CD4-positive, alpha-beta T cell (primary cell): ENCODE measurements at regions not wholly inside any gene's neighbourhood (a gene's known extent, or its start where the extent isn't known, plus 50 kb on each side); places are given as distances from the start of the nearest gene placed in this dataset.

ENCODE experiments used
- ATAC-seq: fragments of 200-7000 bp; cut with Tn5 transposase; one replicate; pipeline ENCODE4 v1.10.0; 2022; ENCODE audit warnings: mild to moderate bottlenecking; ENCODE audit not compliant: poor library complexity
- CTCF ChIA-PET: fragments of 350-600 bp; sonication (Branson Sonifier 250); formaldehyde crosslinking; loops from one replicate; lab custom pipeline; 2021; ENCODE audit warnings: antibody characterized with exemption, inconsistent platforms; lab: Charles Lee
- POLR2A ChIA-PET: fragments of 350-600 bp; sonication (Branson Sonifier 250); formaldehyde crosslinking; loops from one replicate; lab custom pipeline; 2021; ENCODE audit warnings: antibody characterized with exemption, inconsistent platforms; lab: Charles Lee
- DNase-seq, 14 experiments: peaks; one replicate each; pipeline ENCODE4 v3.0.0-alpha.2; 2013 to 2020; ENCODE audit warnings: mixed read lengths in 2 of 14
- H3K27ac ChIP-seq, 2 donors: one replicate each; pipeline versions ENCODE4 v1.5.1 to v1.7.0; 2013; ENCODE audit warnings: low read length in 2 of 2, low read depth in 1 of 2, mild to moderate bottlenecking in 1 of 2
- H3K27me3 ChIP-seq, 2 experiments: 1 replicate in 1 of 2; 2 replicates in 1 of 2; pipeline versions ENCODE4 v1.6.1 to v1.7.0; 2013; ENCODE audit warnings: low read length in 2 of 2, control low read depth in 1 of 2, mild to moderate bottlenecking in 1 of 2, moderate library complexity in 1 of 2; ENCODE audit not compliant: insufficient read depth in 2 of 2, control insufficient read depth in 1 of 2
- H3K36me3 ChIP-seq: one replicate; pipeline ENCODE4 v1.6.1; 2013; ENCODE audit warnings: low read length, control low read depth; ENCODE audit not compliant: insufficient read depth
- H3K4me1 ChIP-seq: one replicate; pipeline ENCODE4 v1.6.1; 2013; ENCODE audit warnings: low read length, control low read depth; ENCODE audit not compliant: insufficient read depth
- H3K4me3 ChIP-seq: one replicate; pipeline ENCODE4 v1.5.1; 2013; ENCODE audit warnings: mild to moderate bottlenecking, low read length, moderate library complexity
- H3K9me3 ChIP-seq, 2 experiments: 1 replicate in 1 of 2; 2 replicates in 1 of 2; pipeline versions ENCODE4 v1.6.1 to v1.7.0; 2013; ENCODE audit warnings: low read length in 2 of 2, mild to moderate bottlenecking in 2 of 2, control low read depth in 1 of 2, moderate library complexity in 1 of 2; ENCODE audit not compliant: control insufficient read depth in 1 of 2, insufficient read depth in 1 of 2
- H3K27ac Mint-ChIP-seq: one replicate; pipeline ENCODE4 v1.8.0; 2020; ENCODE audit warnings: mixed read lengths
- H3K27me3 Mint-ChIP-seq: one replicate; pipeline ENCODE4 v1.8.0; 2021; ENCODE audit warnings: mixed read lengths
- H3K36me3 Mint-ChIP-seq: one replicate; pipeline ENCODE4 v1.8.0; 2021; ENCODE audit warnings: low read depth, mixed read lengths
- H3K4me1 Mint-ChIP-seq: one replicate; pipeline ENCODE4 v1.8.0; 2021; ENCODE audit warnings: low read depth, mixed read lengths
- H3K4me3 Mint-ChIP-seq: one replicate; pipeline ENCODE4 v1.8.0; 2020; ENCODE audit warnings: mild to moderate bottlenecking, mixed read lengths
- H3K9me3 Mint-ChIP-seq: one replicate; pipeline ENCODE4 v1.8.0; 2020; ENCODE audit warnings: mixed read lengths
- CTCF ChIP-seq: fragments of 200-600 bp; IDR thresholded peaks from one replicate; pipeline ENCODE4 v1.8.0; 2022; ENCODE audit warnings: antibody characterized with exemption, mild to moderate bottlenecking
- intact Hi-C, 2 experiments: fragments of 100-400 bp; cut with DNase I in 1 of 2; cut with micrococcal nuclease in 1 of 2; formaldehyde crosslinking; loops; one replicate each; pipeline versions ENCODE4 v1.15.1 to v1.9.0; 2023 to 2025; cut with DNase I, micrococcal nuclease

- H3K27ac ChIP-seq = no peak overlapping the region
- H3K27me3 Mint-ChIP-seq = no peaks in the 10 kb centered on the region
- intact Hi-C loops = no loop called here
- no peak for DNase-seq
- no peak overlapping the region for H3K4me3 Mint-ChIP-seq
- no peak overlapping the region for H3K4me3 ChIP-seq
- H3K27ac Mint-ChIP-seq = no peak overlapping the region
- H3K9me3 ChIP-seq = no peaks in the 10 kb centered on the region
- H3K4me1 ChIP-seq = no peaks in the 10 kb centered on the region
- no peaks in the 10 kb centered on the region for H3K4me1 Mint-ChIP-seq
- TF ChIP-seq CTCF = no peak
- H3K9me3 Mint-ChIP-seq = peaks cover 5% of the 10 kb centered on the region
- no peaks in the 10 kb centered on the region for H3K27me3 ChIP-seq
- no peak for ATAC-seq
- POLR2A ChIA-PET = no interaction called here
- H3K36me3 ChIP-seq = no peaks in the 10 kb centered on the region
- no peaks in the 10 kb centered on the region for H3K36me3 Mint-ChIP-seq
- CTCF ChIA-PET = no interaction called here
Observed at GRCh38 chr11:56819916-56820315, 71.4 kb upstream of the OR9G4 start.

- intact Hi-C loops = no loop called here
- no peak overlapping the region for H3K4me3 ChIP-seq
- peaks cover 5% of the 10 kb centered on the region for H3K9me3 Mint-ChIP-seq
- no peaks in the 10 kb centered on the region for H3K36me3 ChIP-seq
- H3K27ac Mint-ChIP-seq = no peak overlapping the region
- CTCF ChIA-PET = no interaction called here
- ATAC-seq = no peak
- H3K27me3 Mint-ChIP-seq = no peaks in the 10 kb centered on the region
- H3K9me3 ChIP-seq = no peaks in the 10 kb centered on the region
- no peaks in the 10 kb centered on the region for H3K36me3 Mint-ChIP-seq
- H3K4me3 Mint-ChIP-seq = no peak overlapping the region
- POLR2A ChIA-PET = no interaction called here
- H3K27me3 ChIP-seq = no peaks in the 10 kb centered on the region
- H3K27ac ChIP-seq = no peak overlapping the region
- no peaks in the 10 kb centered on the region for H3K4me1 ChIP-seq
- DNase-seq = no peak
- TF ChIP-seq CTCF = no peak
- H3K4me1 Mint-ChIP-seq = no peaks in the 10 kb centered on the region
Observed at GRCh38 chr11:56817661-56818060, 69.2 kb upstream of the OR9G4 start.

- no peaks in the 10 kb centered on the region for H3K27me3 Mint-ChIP-seq
- H3K36me3 ChIP-seq = no peaks in the 10 kb centered on the region
- H3K4me3 ChIP-seq = no peak overlapping the region
- no peaks in the 10 kb centered on the region for H3K4me1 ChIP-seq
- no peaks in the 10 kb centered on the region for H3K9me3 ChIP-seq
- ATAC-seq (no peak), DNase-seq (no peak)
- no peaks in the 10 kb centered on the region for H3K36me3 Mint-ChIP-seq
- H3K4me3 Mint-ChIP-seq = no peak overlapping the region
- H3K27ac Mint-ChIP-seq = no peak overlapping the region
- H3K9me3 Mint-ChIP-seq = peaks cover 5% of the 10 kb centered on the region
- no peak overlapping the region for H3K27ac ChIP-seq
- POLR2A ChIA-PET = no interaction called here
- TF ChIP-seq CTCF = no peak
- intact Hi-C loops = no loop called here
- CTCF ChIA-PET = no interaction called here
- H3K27me3 ChIP-seq = no peaks in the 10 kb centered on the region
- no peaks in the 10 kb centered on the region for H3K4me1 Mint-ChIP-seq
Observed at GRCh38 chr11:56816259-56816658, 67.8 kb upstream of the OR9G4 start.
